HG03521 (cell line): ENCODE measurements at regions not wholly inside any gene's neighbourhood (a gene's known extent, or its start where the extent isn't known, plus 50 kb on each side); places are given as distances from the start of the nearest gene placed in this dataset.

Experiments used
- ATAC-seq: cut with Tn5 transposase; IDR thresholded peaks from one replicate; pipeline ENCODE4 v1.9.1; 2021; ENCODE audit warnings: mild to moderate bottlenecking, moderate library complexity; ENCODE audit not compliant: unreplicated experiment

DNA sequence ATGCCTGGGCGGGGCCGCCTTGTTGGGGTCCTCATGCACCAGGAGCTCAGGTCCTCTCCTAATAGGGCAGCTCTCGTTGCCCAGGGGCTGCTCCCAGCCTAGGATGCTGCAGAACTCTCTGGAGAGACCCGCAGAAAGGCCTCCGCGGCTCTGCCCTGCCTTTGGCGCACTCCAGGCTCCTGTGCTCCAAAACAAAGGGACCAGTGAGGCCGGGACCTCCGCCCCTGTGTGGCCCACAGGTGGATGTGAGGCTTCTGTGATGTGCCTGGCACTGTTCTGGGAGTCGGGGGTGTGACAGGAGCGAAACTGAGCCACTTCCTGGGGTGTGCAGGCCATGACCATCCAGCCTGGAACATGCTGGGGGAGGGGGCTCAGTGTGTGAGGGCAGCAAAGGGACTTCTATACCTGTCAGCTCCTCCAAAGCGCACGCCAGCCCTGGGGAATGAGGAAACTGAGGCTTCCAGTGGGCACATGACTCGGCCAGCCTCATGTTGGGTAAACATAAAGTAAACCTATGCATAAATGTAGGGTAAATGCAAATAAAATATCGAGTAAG, 153.2 kb downstream of the IRF8 start:
- no peak for ATAC-seq

DNA sequence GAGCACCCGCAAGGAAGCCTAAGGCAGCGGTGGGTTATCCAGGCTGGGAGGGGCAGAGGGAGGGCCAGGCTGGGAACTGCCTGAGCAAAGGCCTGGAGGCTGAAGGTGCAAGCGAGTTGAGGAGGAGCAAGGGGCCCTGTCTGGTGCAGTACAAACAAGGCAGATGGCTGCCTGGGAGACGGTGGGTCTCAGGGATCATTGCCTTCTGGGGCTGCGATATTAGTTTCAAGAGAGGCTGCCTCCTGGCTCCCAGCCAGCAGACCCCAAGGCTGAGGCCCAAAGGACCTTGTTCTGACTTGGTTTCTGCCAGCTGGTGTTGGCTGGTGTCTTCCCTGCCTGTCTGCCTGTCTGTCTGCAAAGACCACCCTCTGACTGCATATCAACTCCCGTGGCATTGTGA, 154.0 kb downstream of the IRF8 start:
- no peak for ATAC-seq

DNA sequence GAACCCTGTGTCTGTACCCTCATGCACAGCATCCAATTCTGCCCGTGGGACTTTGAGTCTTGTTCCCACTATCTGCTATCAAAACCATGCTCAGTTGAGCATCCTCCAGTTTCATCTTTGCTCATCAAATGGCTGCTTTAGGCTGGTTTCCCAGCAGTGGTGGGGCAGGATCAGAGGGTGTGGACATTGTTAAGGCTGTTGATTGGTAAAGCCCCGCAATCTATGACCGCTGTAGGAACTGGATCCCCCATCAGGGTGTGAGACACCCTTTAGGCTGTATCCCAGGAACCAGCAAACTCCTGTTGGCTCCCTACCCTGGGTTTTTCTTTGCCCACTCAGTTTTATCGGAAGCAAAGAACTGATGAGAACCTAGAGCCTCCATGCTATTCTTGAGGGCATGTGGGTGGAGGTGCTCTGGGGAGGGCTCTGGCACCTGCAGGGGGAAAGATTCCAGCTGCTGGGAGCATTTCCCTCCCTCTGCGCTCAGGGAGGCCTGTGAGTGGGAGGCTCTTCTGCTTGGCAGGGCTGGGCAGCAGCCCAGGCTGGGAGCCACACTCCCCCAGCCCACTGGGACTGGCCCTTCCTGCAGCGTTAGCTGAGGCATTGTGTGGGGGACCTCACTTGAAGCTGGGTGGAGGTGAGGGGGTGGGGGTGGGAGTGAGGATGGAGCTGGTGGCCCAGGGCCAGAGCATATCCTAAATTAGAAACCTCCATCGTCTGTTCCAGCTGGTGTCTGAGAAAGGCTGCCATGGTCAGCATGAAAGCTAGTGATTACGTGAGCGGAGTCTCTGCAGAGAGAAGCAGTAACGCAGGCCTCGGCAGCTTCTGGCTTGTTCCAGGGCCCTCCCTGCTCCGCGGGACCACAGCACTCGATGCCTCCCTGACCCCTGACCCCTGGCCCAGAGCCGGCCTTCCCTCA, 160.6 kb downstream of the IRF8 start:
- ATAC-seq, result no peak

DNA sequence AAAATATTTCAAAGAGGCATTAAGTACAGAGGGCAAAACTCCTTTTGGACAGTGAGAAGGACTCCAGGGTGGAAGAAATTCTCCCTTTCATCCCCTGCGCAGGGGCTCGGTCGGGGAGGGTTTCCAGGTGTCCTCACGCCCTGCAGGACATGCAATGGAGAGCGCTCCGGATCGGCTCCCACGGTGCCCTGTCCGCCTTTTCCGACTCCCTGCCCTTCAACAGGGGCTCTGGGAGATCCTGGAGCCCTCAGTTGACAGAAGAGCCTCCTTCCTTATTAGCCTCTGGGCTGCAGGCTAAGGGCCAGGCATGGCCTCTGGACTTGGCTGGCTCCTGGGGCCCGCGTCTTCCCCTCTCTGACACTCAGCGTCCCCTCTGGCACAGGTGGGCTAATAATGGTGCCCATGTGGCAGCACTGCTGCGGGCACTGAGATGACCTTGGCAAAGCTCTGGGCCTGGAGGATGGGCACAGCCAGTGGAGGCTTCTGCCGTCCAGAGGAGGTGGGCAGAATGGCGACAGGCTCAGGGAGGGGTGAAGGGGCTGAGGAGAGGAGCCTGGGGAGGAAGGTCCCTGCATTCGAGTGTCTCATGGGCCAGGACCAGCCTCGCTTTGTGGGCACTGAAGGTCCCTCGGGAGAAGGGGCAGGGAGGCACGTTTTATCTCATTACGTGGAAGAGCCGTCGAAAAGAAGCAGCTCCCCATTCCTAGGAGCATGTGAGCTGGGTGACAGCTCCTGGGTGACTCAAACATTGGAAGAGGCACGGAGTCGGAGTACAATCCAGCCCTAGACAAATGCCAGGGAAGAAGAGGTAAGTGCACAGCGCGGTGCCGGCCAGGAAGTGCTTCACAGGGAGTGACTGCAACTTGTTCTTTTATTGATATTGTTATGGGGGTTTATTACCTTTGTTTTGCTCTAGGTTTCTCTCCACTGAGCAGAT, 161.7 kb downstream of the IRF8 start:
- ATAC-seq, result no peak

DNA sequence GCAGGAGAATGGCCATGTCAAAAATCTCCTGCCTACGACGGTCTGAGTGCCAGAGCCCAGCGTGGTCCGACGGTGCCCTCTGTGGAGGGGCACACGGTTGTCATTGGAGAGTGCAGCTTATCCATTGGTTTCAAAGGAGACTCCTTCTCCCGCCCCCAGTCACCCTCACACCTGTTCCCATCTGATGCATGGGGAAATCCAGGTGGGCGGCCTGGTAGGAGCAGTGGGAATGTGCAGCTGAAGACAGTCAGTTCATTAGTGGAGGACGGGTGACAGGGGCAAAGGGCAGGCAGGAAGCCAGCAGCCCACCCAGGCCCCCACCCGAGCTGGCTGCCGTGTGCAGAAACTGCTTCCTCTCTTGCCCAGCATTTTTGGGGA, 162.3 kb downstream of the IRF8 start:
- ATAC-seq, result no peak

DNA sequence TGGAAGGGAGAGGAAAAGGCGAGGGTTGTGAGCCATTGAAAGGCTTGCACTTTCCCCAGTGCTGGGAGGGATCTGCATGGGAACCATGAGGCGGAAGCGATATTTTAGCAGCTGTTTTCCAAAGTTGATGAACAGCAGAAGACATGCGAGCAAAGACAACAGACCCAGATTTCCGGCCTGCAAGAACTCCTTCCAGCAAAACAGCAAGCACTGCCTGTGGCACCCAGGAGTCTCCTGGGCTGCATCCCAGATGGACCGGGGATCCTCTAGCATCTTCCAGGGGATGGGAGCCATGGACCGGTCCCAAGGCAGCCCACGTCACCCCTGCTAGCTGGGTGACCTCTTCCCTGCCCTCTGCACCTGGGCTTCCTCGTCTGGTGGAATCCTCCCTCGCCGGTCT, 162.8 kb downstream of the IRF8 start:
- no peak for ATAC-seq

DNA sequence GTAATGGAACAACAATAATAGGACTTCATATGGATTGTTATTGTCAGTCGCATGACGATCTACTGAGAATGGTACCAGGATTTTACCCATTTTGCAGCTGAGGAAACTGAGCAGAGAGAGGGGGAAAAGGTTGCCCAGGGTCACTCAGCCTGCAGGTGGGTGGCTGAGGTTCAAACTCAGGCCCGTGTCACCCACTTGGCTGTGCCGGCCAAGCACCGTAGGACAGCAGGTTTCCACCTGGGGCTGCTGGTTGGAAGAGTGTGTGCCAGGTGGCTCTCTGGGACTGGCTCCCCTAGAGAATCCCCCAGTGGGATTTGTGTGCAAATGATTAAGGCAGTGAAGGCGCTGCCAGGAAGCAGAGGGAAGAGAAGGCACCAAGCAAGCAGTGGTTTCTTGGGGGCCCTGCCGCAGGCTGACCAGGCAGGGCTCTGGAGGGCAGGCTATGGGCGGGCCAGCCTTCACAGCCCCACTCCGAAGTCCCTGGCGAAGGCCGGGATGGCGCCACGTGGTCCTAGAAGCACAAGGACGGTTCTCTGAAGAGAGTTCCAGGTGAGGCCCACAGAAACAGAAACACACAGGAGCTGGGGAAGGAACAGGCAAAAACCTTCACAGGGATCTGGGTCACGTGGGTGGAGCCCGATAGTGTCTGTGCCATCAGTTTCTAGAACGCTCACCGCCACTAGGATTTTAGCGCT, 163.5 kb downstream of the IRF8 start:
- no peak for ATAC-seq

DNA sequence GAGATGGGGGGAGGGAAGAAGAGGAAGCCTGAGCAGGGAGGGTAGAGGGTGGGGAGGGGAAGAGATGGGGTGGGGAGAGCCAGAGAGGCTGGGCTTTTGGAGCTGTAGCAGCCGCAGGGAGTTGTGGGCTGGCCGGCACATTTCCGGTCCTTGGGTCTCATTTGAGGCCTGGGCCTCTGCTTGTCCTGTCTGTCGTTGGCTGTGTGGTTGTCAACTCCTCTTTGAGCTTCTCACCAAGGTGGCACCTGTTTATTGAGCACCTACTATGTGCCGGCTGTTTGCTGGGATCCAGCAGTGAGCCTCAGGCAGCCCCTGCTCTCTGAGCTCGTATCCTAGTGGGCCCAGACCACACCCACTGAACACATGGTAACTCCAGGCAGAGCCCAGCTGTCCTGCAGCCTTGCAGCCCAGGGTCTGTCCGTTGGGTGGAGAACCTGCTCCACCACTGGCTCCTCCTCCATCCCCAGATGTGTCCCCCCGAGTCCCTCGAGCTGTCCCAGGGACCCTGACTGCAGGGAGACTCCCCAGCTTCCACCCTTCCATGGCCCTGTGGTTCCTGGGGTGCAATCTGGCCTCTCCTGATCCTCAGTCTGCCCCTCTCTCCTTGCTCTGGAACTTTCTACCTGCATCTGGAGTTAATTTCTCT, 164.9 kb downstream of the IRF8 start:
- ATAC-seq, result no peak

DNA sequence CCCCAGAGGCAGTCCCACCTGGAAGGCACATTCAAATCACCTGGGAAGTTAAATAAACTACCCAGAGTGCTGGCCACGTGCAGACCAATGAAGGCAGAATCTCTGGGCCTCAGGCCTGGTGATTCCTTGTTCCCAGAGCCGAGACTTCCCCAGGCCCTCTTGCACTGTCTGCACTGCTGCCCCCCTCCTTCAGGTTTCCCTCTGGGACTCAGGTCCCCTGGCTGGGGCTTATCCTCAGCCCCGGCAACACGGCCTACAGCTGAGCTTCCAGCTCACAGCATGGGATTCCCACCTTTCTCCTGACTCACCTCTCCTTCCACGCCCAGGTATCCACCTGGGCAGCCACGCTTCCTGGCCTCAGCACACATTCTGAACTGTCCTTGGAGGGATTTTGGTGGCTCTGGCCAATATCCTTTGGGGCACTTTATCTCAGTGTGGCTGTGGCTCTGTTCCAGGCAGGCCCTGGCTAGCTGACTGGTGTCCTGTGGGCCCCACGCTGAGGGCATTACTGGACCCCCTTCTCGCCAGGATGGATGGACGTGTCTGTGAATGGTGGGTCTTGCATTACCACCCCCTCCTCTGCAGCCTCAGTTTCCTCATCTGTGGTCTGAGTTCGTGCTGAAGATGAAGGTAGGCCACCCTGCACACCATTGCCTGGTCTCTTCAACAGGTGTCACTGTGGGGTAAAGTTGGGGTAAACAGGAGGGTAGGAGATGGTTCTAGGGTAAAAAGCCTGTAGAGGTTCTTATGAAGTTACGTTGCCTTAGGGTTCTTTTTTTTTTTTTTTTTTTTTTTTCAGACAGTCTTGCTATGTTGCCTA, 165.7 kb downstream of the IRF8 start:
- ATAC-seq, result no peak

DNA sequence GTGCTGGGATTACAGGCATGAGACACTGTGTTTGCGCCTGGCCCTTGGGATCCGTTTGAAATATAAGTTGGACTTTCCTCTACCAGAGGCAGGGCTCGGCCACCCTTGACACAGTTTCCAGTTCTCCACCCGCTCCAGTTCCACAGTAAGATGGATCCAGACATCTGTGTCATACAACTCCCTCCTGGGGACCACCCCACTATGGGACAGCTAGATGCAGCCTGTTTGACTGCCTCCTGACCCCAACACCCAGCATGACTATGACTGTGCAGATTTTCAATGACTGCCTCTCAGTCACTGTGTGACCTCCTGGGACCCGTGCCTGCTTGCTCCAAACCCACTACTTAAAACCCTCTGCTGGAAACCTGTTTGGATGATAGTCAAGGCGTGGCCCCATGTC, 166.7 kb downstream of the IRF8 start:
- no peak for ATAC-seq

DNA sequence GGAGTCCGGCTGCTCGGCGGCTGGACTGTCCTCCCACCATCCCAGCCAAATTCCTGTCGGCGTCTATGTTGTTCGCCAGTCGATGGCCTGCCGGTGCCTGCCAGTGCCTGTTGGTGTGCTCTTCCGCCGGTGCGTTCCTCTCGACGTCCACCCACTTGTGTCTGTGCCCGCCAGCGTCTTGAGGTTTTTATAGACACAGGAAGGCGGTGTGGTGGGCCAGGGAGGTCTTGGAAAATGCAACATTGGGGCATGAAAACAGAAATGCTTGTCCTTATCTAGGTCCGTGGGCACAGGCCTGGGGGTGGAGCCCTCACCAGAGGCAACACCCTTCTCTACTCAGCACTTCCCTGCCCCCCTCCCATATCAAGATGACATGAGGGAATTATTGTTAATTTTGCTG, 167.8 kb downstream of the IRF8 start:
- no peak for ATAC-seq

DNA sequence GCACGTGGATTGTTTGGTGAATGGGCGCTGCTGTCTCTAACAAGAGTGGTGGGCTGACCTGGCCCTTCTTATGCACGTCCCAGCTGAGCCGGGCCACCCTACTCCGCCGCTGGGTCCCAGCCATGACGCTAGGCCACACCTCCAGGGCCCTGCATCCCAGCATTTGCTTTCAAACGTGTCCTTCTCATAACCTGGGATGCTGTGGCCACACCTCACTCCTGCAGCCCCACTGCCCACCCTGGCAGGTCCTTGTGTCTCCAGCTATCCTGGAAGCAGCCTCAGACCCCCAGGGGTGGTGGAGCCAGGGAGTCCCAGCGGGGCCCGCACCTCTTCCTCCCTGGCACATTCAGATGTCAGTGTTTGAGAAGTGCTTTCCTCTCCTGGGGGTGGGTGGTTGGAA, 168.6 kb downstream of the IRF8 start:
- no peak for ATAC-seq

DNA sequence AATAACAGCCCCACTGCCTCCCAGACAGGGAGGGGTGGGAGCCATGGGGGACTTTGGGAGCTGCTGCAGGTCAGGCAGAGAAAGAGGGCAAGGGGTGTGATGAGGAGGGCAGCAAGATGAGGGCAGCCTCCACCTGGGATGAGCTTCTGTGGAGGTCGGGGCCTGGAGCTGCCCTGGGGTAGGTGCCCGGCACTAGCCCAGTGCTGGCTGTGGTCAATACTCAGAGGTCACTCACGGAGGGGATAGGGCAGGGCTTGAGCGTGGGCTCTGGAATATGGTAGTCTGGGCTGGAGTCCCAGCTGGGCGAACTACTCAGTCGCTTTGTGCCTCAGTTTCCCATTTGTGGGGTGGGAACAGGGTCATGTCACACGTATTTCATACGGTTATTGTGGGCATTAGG, 169.0 kb downstream of the IRF8 start:
- ATAC-seq, result no peak

DNA sequence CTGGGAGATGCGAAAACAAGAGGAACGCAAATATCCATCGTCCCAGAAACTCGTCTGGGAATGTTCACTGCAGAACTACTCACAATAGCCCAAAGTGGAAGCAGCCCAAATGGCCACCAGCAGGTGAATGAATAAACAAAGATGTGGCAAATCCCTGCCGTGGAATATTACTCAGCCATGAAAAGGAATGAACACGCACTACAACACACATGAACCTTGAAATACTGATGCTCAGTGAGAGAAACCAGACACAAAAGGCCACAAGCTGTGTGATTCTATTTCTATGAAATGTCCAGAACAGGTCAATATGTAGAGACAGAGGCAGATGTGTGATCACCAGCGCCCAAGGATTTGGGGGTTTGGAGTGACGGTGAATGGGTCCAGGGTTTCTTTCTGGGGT, 169.8 kb downstream of the IRF8 start:
- ATAC-seq, result no peak

DNA sequence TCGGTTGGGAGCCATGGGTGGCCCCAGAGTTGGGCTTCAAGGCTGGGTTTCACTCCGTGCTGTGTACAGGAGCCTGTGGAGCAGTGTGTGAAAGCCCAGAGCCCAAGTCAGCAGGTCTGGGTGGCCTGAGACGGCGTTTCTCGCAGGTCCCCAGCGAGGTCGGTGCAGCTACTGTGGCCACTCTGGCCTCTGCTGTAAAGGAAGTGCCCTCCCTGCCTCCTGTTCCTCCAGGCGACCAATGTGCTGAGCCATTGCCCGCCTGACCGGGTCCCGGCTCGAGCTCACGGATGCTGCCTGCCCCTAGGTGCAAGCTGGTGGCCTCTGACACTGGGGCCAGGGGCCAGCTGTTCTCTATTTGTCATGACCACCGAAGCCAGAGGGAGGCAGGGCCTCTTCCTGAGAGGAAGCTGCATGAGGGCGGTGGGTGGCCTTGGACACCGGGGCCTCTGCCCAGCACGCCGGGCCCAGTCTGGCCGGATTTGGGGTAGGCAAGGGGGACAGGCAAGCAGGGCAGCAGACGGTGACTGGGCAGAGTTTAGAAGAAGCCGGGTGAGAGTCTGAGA, 170.9 kb downstream of the IRF8 start:
- no peak for ATAC-seq

DNA sequence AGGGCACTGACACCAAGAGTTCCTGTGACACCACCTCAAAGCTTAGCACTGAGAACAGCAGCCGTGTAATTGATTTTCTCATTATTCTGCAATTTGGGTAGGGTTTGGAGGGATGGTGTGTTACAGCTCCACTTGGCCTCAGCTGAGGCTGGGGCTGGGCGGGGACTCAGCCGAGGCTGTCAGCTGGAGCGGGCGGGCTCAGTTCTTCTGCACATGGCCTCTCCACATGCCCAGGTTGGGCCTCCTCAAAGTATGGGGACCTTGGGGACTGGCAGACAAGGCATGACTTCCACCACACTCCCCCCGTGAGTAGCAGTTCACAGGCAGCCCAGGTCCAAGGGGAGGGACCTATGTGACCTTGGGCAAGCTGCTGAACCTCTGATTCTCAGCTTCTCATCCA, 171.5 kb downstream of the IRF8 start:
- ATAC-seq, result no peak

DNA sequence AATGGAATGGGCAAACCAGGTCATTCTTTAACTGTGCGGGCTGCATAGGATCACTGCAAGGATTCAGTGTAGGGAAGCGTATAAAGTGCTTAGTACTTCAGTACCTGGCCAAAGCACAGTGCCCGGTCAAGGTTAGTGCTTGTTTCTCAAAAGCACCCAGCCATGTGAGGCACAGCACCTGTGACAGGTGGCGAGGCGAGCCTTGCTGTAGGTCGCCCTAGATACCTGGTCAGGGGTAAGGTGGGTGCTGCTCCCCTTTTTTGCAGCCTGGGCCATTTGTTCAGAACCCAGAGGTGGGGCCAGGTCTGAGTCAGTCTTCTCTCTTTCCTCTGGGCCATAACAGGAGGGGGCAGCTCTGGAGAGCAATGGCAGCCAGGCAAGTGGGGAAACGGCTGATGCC, 172.0 kb downstream of the IRF8 start:
- no peak for ATAC-seq

DNA sequence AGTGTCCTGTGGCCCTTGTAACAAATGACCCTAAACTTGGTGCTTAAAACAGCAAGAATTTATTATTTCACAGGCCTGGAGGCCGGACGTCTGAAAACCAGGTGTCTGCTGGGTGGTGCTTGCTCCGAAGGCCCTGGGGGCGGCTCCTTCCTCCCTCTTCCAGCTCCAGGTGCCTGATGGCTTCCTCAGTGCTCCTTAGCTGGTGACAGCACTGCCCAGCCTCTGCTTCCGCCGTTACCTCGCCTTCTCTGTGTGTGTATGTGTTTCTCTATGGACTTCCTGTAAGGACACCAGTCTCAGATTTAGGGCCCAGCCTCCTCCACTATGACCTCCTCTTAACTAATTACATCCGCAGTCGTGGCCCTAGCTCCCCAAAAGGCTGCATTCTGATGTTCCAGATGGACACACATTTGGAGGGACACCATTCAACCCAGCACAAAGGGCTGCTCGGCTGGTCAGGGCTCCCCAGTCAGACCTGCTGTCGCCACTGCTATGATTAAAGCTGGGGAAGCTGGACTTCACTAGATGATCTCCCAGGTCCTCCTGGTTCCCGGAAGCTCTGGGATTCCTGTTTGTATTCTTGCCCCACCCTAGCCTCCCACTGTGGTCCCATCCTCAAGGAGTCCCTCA, 172.8 kb downstream of the IRF8 start:
- ATAC-seq, result no peak
